ENCODE measurements at regions not wholly inside any gene's neighbourhood (a gene's known extent, or its start where the extent isn't known, plus 50 kb on each side); places are given as distances from the start of the nearest gene placed in this dataset.

DNA sequence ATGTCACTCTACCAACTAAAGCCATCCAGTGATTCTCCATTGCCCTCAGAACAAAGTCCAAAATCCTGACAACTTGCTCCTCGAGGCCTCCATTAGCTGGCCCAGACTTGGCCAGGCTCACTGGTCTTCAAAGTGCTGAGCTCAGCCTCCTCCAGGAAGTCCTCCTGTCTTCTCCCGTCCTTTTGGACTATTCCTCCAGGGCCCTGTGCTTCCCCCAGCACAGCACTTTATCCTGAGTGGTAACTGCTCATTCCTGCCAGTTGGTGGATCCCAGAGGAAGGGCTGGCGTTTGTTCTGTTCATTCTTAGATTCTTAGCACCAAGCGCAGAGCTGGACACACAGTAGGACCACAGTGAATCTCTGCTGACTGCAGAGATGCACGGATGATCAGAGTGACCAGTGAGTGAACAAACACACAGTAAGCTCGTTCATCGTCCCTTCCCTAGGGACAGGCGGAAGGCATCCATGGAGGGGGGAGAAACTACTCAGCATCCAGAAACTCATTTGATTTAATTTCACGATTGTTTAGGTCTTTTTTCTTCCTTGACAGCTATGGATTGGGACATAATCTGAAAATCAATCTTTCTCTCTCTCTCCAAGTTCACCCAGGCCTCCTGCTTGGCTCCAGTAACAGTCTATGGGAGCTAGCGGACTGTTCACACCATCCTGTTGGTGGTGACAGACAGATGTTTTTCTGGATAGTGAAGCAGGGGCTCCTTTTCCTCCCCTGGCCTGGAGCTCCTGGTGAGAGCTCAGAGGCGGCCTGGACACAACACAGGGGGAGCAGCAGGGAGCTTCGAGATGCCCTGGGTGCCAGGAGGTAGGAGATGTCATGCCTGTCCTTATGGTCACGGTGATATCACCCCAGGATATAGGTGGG, 180.2 kb downstream of the PTPRU start:
- ATAC-seq = peak; percentile 74 to 76; a peak in 4 of 6 replicates
- ChIA-PET POLR2A (no interaction called here), CTCF (interaction anchor here (1.8 kb wide), 1 partner anchor 10 kb away, joined by 5 read pairs; no protein-coding TSS in a partner anchor)
- TF ChIP-seq ZSCAN20 (CRISPR knock-in tag; IDR thresholded peaks at IDR 0.05) (no peak), ZFP36 (IDR thresholded peaks at IDR 0.05; ENCODE audit: borderline replicate concordance, partially characterized antibody) (peak; percentile 82), RAD21 (conservative IDR thresholded peaks at IDR 0.05 in 1 of 2, IDR thresholded peaks at IDR 0.05 in 1 of 2) (no peak), GATA3 (IDR thresholded peaks at IDR 0.05; ENCODE audit: borderline replicate concordance) (no peak)
- TF ChIP-seq, protein P1, sequence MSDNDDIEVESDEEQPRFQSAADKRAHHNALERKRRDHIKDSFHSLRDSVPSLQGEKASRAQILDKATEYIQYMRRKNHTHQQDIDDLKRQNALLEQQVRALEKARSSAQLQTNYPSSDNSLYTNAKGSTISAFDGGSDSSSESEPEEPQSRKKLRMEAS (IDR thresholded peaks at IDR 0.05) = no peak
- H3K4me2 ChIP-seq = no peak overlapping the region
- H3K4me1 ChIP-seq = no peaks in the 10 kb centered on the region
- peaks cover 4% of the 10 kb centered on the region; the same call in 1 of the 3 replicates for H3K9me3 ChIP-seq
- no peak overlapping the region for H3K27ac ChIP-seq
- FAIRE-seq = no peak
- 19% methylated on average over 12 of the region's 13 CpGs for WGBS (ENCODE audit: missing lambda C conversion rate)
- peak in 1 of 2 experiments; percentile 7 for DNase-seq (ENCODE audit: low read depth in 1 of 2, low spot score in 1 of 2)
- no peak overlapping the region for H3K4me3 ChIP-seq

DNA sequence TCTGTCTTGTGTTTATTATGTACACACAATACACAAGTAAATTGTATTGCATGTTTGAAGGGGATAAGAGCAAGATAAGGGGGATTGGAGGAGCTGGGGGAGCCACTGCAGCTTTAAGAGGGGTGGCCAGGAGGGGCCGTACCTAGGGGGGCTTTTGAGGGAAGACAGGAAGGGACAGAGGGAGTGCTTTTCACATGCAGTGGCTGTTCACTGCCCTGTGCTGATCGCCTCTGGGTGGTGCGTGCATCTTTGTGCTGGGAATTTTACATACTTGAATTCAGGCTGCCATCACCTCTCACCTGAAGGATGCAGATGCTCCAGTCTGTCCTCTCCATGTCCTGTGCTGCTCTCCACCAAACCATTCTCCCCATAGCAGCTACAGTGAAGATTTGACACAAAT, 179.5 kb downstream of the PTPRU start:
- TF ChIP-seq ZSCAN20 (CRISPR knock-in tag; IDR thresholded peaks at IDR 0.05) (no peak), NR3C1 (IDR thresholded peaks at IDR 0.05) (no peak), NPAS2 (CRISPR knock-in tag; IDR thresholded peaks at IDR 0.05; ENCODE audit: borderline replicate concordance) (no peak), RCOR1 (IDR thresholded peaks at IDR 0.05; ENCODE audit: low read depth, low read length) (no peak), SMC3 (IDR thresholded peaks at IDR 0.05) (no peak), ZNF302 (CRISPR knock-in tag; IDR thresholded peaks at IDR 0.05) (no peak), POLR2AphosphoS2 (conservative IDR thresholded peaks at IDR 0.05; ENCODE audit: low read length) (no peak), REST (IDR thresholded peaks at IDR 0.05) (no peak), HES2 (IDR thresholded peaks at IDR 0.05) (no peak), RNF2 (IDR thresholded peaks at IDR 0.05; ENCODE audit: borderline replicate concordance, low read depth) (no peak), FOSL2 (IDR thresholded peaks at IDR 0.05) (no peak), FOSL2 (CRISPR knock-in tag; IDR thresholded peaks at IDR 0.05) (no peak), CHD4 (IDR thresholded peaks at IDR 0.05; ENCODE audit: borderline replicate concordance) (no peak), FOXS1 (CRISPR knock-in tag; IDR thresholded peaks at IDR 0.05) (no peak), JUNB (IDR thresholded peaks at IDR 0.05) (no peak), HOXB5 (CRISPR knock-in tag; IDR thresholded peaks at IDR 0.05) (no peak), FOSB (CRISPR knock-in tag; IDR thresholded peaks at IDR 0.05) (no peak), ZC3H11A (IDR thresholded peaks at IDR 0.05) (no peak)
- Histone ChIP-seq H3K4me1 (no peaks in the 10 kb centered on the region), H3K9me3 (peaks cover 3% of the 10 kb centered on the region; the same call in 1 of the 3 replicates), H3K4me3 (no peak overlapping the region), H3K27ac (no peak overlapping the region), H3K4me2 (no peak overlapping the region)
- POLR2A ChIA-PET = no interaction called here
- 27% methylated on average over 3 of the region's 3 CpGs for WGBS (ENCODE audit: missing lambda C conversion rate)
- ATAC-seq (no peak), DNase-seq (ENCODE audit: low read depth in 1 of 2, low spot score in 1 of 2) (no peak), FAIRE-seq (no peak)
- CTCF ChIA-PET = interaction anchor here (1.8 kb wide), 1 partner anchor 10 kb away, joined by 5 read pairs; no protein-coding TSS in a partner anchor
